ENCODE measurements at regions not wholly inside any gene's neighbourhood (a gene's known extent, or its start where the extent isn't known, plus 50 kb on each side); places are given as distances from the start of the nearest gene placed in this dataset.

DNA sequence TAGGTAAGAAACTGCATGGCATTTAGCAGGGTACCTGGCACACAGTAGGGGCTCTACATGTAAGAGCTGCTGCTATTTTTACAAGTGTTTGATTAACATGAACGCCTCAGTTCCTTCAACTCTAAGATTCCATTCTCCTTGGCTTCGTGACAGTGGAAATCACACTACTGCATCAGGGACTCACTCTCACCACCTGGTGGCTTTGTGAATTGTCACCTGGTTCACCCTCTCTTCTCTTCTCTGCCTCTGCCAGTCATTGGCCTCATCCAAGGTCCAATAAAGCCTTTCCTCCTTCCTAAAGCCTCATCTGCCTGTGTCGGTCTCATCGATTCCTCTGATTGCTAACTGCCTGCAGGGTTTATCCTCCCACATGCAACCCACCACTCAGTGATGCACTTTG lies 476.4 kb downstream of the VRK1 start:
- no peak for DNase-seq

DNA sequence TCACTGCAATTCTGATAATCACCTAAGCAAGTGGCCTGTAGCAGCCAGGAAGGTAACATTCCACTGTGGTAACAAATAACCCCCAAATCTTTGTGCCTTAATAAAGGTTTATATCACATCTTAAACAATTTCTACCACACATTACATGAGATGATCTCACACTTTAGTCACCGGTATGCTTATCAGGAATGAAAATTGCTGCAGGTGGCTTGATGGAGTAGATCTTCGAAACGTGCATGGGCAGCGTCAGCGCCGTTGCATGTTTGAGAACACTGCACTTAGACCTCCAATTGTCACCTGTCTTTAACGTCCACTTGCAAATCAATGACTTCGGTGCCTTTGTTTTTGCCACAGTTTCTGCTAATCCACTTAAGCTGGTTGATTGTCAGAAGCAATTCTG lies 477.4 kb downstream of the VRK1 start:
- DNase-seq = no peak

DNA sequence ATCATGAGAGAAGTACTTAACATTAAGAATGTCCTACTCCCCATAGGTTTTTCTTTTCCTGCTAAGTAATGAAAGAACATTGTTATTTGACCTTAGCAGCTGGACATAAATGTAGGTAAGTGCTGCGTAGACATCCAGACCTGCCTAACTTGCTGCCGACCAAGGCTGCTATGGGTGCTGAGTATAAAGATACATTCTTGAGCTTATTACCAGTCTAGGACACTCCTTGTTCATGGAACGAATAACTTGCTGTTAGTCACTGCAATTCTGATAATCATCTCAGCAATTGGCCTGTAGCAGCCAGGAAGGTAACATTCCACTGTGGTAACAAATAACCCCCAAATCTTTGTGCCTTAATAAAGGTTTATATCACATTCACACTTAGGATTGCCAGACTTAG lies 478.1 kb downstream of the VRK1 start:
- no peak for DNase-seq

DNA sequence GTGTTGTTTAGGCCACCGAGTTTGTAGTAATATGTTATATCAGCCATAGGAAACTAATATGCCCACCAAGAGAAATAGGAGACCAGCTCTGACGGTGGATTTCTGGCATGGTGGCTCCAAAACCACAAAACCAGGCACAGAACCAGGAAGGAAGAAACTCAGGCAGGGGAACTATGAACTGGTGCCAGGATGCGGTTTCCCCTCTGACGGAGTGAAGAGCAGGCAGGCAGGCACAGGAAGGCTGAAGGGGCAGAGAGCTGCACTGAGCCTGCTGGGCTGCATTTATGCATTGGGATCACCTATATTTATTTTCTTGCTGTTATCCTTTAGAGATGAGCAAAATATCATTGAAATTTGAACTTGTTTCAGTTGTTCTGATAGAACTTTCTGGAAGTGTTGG lies 479.4 kb downstream of the VRK1 start:
- DNase-seq = no peak

DNA sequence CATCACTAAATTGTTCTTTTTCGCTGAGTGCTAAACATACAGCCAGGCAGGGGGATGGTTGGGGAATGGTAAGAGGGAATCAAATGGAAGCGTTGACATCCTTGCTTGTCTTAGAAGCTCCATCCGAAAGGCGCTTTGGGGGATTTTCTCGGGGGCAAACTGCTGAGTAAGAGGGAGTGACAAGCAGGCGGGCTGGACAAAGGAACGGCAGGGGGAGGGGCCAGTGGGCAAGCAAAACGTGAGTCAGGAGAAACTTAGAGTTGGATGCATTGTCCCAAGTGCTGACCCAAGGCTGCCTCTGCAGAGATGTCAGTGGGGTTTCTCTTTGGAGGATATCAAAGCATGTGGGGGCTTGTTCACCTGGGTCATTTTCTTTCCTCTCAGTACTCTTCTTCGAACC lies 480.5 kb downstream of the VRK1 start:
- no peak for DNase-seq

DNA sequence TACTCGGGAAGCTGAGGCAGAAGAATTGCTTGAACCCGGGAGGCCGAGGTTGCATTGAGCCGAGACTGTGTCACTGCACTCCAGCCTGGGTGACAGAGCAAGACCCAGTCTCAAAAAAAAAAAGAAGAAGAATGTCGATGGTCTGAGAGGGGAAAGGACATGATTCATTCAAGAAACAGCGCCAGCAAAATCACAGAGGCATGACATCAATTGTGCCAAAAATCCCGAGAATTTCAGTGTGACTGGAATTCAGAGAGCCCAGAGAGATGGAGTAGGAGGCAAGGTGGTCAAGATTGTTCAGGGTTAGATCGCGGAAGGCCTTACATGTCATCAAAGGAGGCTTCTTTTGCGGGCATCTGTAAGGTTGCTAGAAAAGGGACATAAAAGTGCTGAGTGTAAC lies 483.3 kb downstream of the VRK1 start:
- no peak for DNase-seq

DNA sequence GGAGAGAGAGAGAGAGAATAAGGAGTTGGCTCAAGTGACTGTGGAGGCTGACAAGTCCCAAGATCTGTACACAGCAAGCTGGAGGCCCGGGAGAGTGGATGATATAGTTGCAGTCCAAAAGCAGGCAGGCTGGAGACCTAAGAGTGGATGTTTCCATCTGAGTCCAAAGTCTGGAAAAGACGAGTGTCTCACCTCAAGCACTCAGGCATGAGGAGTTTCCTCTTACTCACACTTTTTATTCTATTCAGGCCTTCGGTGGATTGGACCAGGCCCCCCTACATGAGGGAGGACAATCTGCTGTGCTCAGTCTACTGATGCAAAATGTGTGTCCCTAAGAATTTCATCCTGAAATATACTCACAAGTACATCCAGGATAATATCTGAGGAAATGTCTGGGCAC lies 484.6 kb downstream of the VRK1 start:
- DNase-seq = no peak

DNA sequence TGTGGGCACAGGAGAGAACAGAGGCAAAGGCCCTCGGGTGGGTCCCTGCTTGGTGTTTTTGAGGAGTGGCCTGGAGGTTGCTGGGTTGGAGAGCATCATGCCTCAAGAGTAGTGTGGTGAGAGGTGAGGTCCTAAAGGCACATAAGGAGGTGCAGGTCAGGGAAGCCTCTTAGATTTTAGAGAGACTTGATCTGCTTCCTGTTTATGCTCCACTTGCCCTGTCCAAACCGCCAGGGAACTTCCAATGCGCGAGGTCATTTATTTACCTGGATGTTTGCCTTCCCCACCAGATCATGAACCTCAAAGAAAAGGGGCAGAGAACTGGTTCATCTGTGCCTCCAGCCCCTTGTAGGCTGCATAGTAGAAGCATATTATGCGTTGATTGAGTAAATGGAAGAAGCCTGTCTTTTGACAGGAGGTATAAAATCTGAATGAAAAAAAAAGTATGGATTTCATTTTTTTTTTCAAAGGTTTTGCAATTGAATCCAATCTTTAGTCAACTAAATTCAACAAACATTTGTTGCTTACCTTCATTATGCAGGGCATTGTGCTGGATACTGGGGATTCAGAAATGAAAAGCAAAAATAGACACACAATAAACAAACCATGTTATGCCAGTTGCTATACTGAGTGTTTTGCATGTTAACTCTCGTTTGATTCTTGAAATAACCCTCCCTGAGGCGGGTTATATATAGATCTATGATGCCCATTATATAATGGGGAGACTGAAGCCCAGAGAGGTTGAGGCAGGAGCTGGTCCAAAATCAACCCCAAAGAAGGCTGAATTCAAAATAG lies 485.2 kb downstream of the VRK1 start:
- no peak for DNase-seq

DNA sequence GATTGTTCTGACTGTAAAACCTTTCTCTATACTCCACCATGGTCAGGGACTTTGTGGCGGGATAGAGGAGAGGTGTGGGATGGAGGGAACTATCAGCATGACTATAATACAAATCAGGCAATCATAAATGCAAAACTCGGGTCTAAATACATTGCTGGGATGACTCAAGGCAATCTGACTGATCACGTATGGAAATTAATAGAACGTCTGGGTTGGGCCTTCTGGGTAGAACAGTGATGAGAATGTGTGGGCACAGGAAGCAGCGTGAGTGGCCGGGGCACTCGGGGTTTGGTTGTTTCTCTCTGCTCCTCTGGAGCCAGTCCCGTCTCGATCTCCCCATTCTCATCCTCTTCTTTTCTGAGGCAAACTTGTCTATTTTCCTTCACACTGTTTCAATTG lies 485.8 kb downstream of the VRK1 start:
- DNase-seq = no peak

DNA sequence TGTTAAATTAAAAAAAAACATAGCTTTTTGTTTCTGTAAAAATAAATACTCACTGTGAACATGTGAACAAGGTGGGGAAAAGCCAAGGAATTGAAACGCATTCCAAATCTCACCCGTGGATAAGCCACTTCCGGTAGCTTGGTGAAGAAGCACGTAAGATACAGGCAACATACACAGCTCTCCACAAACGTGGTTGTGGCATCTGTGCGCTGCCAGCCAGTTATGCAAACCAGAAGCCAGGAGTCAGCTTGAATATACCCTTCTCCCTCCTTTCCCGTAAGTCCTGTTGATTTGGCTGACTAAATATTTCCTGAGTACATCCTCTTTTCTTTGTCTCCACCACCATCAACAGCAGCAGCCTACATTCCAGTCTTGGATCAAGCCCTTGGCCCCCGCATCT lies 486.2 kb downstream of the VRK1 start:
- no peak for DNase-seq

DNA sequence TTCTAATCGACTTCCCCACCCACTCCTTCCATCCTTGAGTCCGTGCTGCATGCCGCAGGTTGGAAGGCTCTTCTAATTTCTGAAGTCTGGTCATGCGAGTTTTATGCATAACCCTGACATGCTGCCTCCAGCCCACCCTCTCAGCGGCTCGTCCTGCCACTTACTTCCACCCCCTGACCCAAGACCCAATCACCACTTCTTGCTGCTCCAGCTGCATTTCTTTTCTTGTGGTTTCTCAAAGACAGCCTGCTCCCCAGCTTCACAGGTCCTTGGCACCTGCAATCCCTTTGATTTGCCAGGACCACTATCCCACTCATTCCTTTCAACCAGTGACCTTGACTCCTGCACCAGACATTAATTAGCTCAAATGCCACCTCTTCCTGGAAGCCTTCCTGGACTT lies 486.7 kb downstream of the VRK1 start:
- DNase-seq = no peak

DNA sequence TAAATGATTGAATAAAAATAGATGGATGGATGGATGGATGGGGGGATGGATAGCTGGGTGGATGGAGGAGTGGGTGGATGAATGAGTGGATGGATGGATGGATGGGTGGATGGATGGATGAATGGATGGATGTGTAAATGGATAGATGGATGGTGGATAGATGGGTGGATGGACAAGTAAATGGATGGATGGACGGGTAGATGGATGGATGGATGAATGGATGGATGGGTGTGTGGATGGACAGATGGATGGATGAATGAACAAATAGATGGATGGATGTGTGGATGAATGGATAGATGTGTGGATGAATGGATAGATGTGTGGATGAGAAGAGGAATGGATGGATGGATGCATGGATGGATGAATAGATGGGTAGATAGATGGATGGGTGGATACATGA lies 490.8 kb downstream of the VRK1 start:
- no peak for DNase-seq

DNA sequence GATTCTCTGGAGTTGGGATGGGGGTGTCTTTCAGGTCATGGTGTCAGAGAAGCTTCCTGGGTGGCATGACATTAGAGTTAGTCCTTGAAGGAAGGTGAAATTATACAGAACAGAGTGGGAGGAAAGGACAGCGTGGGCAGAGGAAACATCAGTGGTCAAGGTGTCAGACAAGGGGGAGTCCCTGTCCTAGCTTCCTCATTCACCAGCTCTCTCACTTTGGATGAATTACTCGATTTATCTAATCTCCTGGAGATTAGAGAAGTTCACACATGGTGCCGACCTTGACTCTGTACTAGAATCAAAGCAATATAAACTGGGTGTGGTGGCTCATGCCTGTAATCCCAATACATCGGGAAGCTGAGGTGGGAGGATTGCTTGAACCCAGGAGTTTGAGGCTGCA lies 492.9 kb downstream of the VRK1 start:
- no peak for DNase-seq

DNA sequence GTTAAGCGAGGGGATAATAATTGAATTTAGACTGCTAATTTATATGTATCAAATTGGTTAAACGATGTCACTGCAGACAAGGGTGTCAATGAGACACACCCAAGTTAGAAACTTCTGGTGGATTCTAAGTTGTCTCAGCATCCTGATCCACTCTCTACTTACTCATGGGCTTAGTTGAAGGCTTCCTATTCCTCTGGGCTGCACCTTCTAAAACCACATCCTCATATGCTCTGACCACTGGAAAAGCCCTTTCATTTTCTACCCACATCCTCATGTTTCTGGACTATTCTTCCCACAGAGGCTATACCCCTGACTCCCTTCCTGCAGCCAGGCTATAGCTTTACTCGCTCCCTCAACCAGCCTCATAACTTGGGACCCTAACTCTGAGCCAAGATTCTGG lies 493.8 kb downstream of the VRK1 start:
- DNase-seq = no peak

DNA sequence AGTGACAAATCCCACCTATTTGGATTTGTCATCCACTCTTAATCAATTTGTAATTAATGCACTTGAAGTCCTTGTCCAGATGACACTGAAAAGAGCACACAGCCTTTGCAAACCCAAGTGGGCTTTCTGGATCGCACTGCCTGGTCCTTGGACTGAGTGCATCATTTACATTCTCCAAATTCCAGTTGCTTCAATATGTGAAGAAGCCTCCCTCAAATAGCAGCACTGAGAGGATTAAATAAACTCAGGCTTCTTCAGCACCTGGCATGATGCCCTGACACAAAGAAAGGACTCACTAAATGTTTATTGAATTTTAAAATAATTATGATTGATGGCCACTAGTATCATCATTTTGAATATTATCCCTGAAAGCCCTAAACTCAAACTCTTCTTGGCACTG lies 496.5 kb downstream of the VRK1 start:
- no peak for DNase-seq

DNA sequence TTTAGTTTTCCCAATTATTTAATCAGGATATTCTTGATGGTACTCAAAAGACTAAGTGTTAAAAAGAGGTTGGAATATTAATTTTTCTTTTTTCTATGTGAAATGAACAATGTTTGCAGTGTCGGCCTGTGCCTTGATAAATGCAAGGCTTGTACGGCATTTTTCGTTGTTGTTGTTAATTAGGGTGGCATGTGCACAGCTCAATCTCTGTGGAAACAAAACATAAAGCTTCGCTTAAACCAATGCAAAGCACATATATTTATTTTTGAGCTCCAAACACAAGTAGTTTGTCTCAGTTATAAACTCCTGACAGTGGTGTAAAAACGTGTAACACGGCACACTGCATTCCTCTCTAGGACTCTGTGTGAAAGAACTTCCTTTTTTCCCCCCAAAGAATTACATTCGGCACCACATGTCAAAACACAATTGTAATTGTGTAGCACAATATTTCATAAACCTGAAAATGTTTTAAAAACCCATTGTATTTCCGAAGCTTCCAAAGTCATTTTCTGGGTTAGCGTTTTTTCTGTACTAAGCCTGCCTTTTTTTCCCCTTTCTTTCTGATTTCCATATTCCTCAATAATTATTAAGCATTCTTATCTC lies 498.0 kb downstream of the VRK1 start:
- DNase-seq = no peak

DNA sequence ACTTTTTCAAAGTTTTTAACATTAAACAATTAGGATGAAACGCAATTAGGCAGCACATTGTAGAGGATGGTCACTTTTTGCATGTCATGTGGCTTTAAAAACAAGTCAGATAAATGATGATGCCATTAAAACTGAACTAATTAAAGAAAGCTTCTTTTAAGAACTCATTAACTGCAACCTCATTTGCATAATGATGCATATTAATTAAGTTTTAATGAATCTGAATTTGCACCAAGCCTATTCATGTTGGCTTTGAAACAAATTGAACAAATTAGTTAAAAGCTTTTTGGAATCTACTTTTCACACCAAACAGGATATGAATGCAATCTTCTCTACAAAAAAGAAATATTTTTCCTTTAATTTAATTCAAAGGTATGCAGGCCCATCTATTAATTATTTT lies 499.0 kb downstream of the VRK1 start:
- DNase-seq = no peak

DNA sequence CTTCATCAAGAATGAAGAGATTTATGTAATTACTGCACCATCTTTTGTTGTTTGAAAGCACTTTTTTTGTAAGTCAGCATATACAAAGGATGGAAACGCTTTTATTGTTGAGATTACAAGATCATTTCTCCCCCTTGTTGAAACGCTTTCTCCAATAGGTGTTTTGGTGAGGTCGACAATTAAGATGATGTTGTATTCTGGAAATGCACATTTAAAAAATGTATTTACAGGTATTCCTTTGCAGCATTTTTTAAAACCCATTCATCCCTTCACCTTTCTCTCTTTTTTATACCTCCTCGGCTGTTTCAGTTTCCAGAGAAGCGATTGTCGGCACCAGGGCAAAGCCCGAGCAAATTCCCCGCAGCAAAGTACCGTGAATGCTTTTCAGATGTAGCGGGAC lies 499.9 kb downstream of the VRK1 start:
- DNase-seq = no peak

DNA sequence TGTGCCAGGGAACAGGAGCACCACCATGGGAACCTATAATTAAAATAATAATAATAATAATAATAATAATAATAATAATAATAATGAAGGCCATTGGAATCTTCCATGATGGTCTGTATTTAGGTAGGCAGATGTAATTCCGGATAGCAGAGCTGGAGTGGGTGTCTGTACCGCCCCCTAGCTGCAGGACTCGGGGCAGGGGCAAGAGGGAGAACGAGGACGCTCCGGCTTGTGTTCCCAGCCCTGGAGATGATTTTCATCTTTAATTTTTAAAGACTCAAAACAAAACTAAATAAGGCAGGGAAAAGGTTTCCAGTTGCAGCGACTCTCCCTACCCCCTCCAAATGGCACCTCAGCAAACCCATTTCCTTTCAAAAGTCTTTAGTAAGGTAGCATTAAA lies 501.1 kb downstream of the VRK1 start:
- DNase-seq = no peak

DNA sequence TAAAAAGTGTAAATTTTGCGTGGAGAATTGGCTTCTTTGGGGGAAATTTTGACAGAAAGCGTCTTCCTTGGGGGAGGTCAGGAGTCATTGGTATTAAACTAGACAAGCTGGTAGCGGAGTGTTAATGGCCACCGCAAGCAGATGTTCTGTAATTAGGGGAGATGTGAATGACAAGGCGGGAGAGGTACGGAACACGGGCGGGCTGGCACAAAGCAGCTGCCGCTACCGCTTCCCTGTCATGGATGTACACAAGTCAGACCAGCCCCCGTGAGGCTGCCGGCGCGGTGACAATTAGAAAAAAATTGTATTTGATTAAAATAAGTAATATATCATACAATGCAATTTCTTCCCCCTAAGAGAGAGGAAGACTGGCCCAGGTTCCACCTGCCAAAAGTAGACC lies 501.6 kb downstream of the VRK1 start:
- no peak for DNase-seq

DNA sequence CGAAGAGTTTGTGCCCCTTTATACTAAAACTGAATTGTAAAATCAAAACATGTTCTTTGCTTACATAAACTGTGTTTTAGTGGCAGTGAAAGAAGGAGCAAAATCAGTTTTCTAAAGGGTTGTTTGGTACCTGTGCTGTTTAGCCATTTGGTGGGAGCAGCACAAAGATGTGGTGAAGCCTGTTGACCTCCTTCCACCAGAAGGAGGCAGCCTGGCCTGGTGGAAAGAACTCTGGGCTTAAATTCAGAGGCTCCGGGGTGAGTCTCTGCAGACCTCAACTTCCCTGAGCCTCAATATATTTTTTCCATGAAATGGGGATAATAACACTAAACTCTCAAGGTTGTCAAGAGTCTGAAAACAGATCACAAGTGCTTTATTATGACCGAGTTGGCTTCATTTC lies 502.5 kb downstream of the VRK1 start:
- DNase-seq = no peak

DNA sequence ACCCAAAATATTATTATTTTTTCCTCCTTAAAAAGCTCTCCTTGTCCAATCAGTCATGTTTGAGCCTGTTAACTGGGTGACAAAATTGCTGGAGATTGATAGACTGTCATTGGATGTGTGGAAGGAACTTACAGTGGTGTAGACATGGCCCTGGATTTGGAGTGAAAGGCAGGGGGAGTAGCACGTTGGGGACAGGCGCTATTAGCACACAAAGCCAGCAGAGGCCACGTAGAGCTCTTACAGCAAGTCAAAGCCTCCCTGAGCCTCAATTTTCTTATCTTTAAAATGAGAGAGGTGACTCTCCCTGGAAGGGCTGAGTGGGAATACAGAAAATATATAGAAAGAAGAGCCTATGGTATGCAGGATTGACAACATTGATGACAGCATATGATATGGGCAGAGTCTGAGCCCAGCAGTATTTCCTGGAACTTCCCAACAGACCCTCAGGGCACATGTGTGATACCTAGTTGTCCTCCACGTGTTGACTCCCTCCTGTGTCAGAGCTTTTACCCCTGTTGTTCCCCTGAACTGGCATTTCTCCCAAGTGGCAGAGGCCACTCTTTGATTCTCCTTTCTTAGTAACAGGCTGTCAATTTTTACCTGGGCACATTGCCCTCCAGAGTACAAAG lies 504.9 kb downstream of the VRK1 start:
- no peak for DNase-seq

DNA sequence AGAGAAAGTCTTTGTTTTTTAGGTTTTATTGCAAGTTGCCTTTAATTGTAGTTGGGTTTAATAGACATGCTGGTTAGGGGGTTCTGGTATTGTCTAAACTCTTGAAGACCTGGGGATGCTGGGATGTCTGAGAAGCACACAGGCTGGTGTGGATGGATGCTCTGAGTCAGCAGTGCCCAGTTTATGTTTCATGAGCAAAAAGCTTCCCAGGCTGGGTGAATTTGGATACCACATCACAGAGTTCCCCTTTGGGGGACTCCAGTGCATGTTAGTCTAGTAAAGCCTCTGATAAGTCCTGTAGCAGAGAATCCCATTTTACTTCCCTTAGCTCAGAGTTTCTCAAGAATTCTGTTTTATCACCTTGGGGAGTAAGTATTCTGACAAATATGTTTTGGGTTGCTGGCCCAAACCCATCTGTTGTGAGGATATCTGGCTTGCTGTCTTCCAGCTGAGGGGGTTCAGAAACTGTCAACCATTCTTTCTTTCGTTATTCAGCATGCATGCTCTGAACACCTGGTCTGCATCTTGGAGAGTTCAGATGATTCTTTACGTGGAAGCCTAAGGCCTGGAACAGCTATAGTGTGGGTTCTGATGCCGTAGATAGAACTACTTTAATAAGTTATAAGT lies 509.1 kb downstream of the VRK1 start:
- DNase-seq = no peak

DNA sequence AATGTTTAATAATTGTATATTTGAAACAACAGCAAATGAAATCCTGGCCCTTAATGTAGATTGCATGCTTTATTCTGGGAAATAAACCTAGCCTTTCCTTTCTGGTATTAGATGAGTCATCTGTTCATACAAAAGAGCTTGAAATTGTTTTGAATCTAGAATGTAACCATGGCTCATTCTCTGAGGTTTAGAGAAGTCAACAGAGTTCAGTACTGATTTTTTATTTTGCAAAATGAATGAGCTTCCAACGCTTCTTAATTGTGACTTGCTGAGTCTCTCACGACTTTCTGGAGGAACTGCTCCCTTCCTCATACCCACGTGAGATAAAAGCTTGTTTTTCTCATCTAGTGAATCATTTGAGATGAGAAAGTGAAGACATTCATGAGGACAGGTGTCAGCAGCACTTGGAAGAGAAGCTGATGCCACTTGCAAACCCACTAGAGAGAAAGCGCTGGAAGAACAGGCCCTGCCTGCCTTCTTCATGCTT lies 509.6 kb downstream of the VRK1 start:
- DNase-seq = no peak
